K562 (cell line): ENCODE measurements at regions not wholly inside any gene's neighbourhood (a gene's known extent, or its start where the extent isn't known, plus 50 kb on each side); places are given as distances from the start of the nearest gene placed in this dataset.

Experiments used
- ATAC-seq: fragments of 200-7000 bp; cut with Tn5 transposase; 3 replicates; pipeline ENCODE4 v1.9.1; 2020; ENCODE audit warnings: moderate library complexity
- BruUV-seq: library from RNA; stranded (reverse); fragments of 400-500 nt; replicated peaks from 2 replicates; lab custom pipeline; 2021; lab: Mats Ljungman, UMichigan
- CTCF ChIA-PET: fragments of 300-600 bp; formaldehyde crosslinking; extraction: SDS; loops from one replicate; lab custom pipeline; 2021; ENCODE audit warnings: low intra/inter-chr PET ratio; lab: Yijun Ruan, JAX
- POLR2A ChIA-PET: fragments of 300-600, 350-650 bp; sonication (Branson Sonifier 250); formaldehyde crosslinking; extraction: SDS; loops from one replicate; lab custom pipeline; 2021; ENCODE audit warnings: antibody characterized with exemption, inconsistent platforms; lab: Yijun Ruan, JAX
- DNase-seq, 4 experiments: peaks; one replicate each; pipeline versions ENCODE4 v3.0.0 to v3.0.0-alpha.2; 2011 to 2018; ENCODE audit warnings: low spot score in 3 of 4, mixed read lengths in 3 of 4; ENCODE audit errors: extremely low read depth in 1 of 4
- FAIRE-seq: peaks from 2 replicates; lab custom pipeline; 2011; peaks lifted over from hg19 to GRCh38; lab: Jason Lieb, UNC
- H2AFZ ChIP-seq: 2 replicates; pipeline ENCODE4 v1.6.0; 2011; ENCODE audit warnings: low read depth, low read length, control low read depth, inconsistent platforms
- H3K27ac ChIP-seq: fragments of 200-600 bp; 3 replicates; pipeline ENCODE4 v1.8.0; 2011; ENCODE audit warnings: low read depth, mild to moderate bottlenecking, control low read depth, inconsistent platforms, low read length, moderate library complexity, mixed read lengths; ENCODE audit errors: extremely low read depth
- H3K27me3 ChIP-seq, 2 experiments: fragments of 300-600 bp in 1 of 2; 2 replicates in 1 of 2; 3 replicates in 1 of 2; pipeline versions ENCODE4 v1.6.0 to v1.8.0; 2011; ENCODE audit warnings: inconsistent platforms in 2 of 2, low read length in 2 of 2, mild to moderate bottlenecking in 1 of 2, mixed read lengths in 1 of 2, moderate library complexity in 1 of 2; ENCODE audit not compliant: control insufficient read depth in 2 of 2, insufficient read depth in 2 of 2
- H3K36me3 ChIP-seq: fragments of 300-600 bp; 3 replicates; pipeline ENCODE4 v1.8.0; 2011; ENCODE audit warnings: mild to moderate bottlenecking, low read length, inconsistent platforms; ENCODE audit not compliant: control insufficient read depth, insufficient read depth
- H3K4me1 ChIP-seq, 2 experiments: fragments of 200-600 bp in 1 of 2; replicated peaks in 1 of 2; 2 replicates in 1 of 2; 3 replicates in 1 of 2; pipeline versions ENCODE4 v1.5.1 to v1.8.0; 2011; ENCODE audit warnings: inconsistent platforms in 2 of 2, low read length in 2 of 2, mild to moderate bottlenecking in 1 of 2, mixed read lengths in 1 of 2, moderate library complexity in 1 of 2; ENCODE audit not compliant: control insufficient read depth in 2 of 2, insufficient read depth in 2 of 2
- H3K4me2 ChIP-seq: 2 replicates; pipeline ENCODE4 v1.6.1; 2011; ENCODE audit warnings: low read length, control low read depth, inconsistent platforms, mixed read lengths; ENCODE audit not compliant: insufficient read depth
- H3K4me3 ChIP-seq: fragments of 200-600 bp; sonication (generic), shearing (Covaris generic); 2 replicates; pipeline ENCODE4 v1.5.1; 2016; ENCODE audit warnings: control low read depth, inconsistent platforms
- H3K79me2 ChIP-seq: fragments of 200-600 bp; 3 replicates; pipeline ENCODE4 v1.8.0; 2011; ENCODE audit warnings: low read length, inconsistent platforms; ENCODE audit not compliant: control insufficient read depth, insufficient read depth
- H3K9ac ChIP-seq, 2 experiments: 2 replicates each; pipeline versions ENCODE4 v1.6.0 to v1.6.1; 2011; ENCODE audit warnings: low read depth in 2 of 2, low read length in 2 of 2, control low read depth in 1 of 2, inconsistent platforms in 1 of 2, mild to moderate bottlenecking in 1 of 2, mixed read lengths in 1 of 2; ENCODE audit not compliant: insufficient read depth in 1 of 2
- H3K9me1 ChIP-seq: one replicate; pipeline ENCODE4 v1.6.0; 2011; ENCODE audit warnings: inconsistent platforms, mild to moderate bottlenecking, low read length, moderate library complexity; ENCODE audit not compliant: control insufficient read depth, insufficient read depth
- H3K9me3 ChIP-seq: replicated peaks from 2 replicates; pipeline ENCODE4 v1.5.1; 2011; ENCODE audit warnings: low read depth, low read length, inconsistent platforms; ENCODE audit not compliant: control insufficient read depth, insufficient read depth
- H4K20me1 ChIP-seq: replicated peaks from 2 replicates; pipeline ENCODE4 v1.6.1; 2011; ENCODE audit warnings: low read length, inconsistent platforms, mixed read lengths; ENCODE audit not compliant: control insufficient read depth, insufficient read depth
- BCOR ChIP-seq: fragments of 450-650 bp; IDR thresholded peaks from 2 replicates; pipeline ENCODE4 v1.6.1; 2016
- ETV1 ChIP-seq: fragments of 450-650 bp; conservative IDR thresholded peaks from 2 replicates; pipeline ENCODE4 v1.6.1; 2016; ENCODE audit warnings: missing genetic modification characterization, control low read depth, low read depth, missing compliant biosample characterization
- FOXA1 ChIP-seq: fragments of 450-650 bp; IDR thresholded peaks from 2 replicates; pipeline ENCODE4 v1.6.1; 2016; ENCODE audit warnings: mild to moderate bottlenecking, borderline replicate concordance
- FOXP4 ChIP-seq: sonication (generic); formaldehyde crosslinking; IDR thresholded peaks from 2 replicates; pipeline ENCODE4 v1.8.0; 2022; ENCODE audit warnings: mild to moderate bottlenecking, missing genetic modification reagents, borderline replicate concordance
- SOX6 ChIP-seq: fragments of 450-650 bp; IDR thresholded peaks from 2 replicates; pipeline ENCODE4 v1.6.1; 2014; ENCODE audit warnings: mild to moderate bottlenecking
- TAF9B ChIP-seq: fragments of 450-650 bp; IDR thresholded peaks from 2 replicates; pipeline ENCODE4 v1.6.1; 2018; ENCODE audit warnings: mild to moderate bottlenecking; ENCODE audit not compliant: partially characterized antibody
- WGBS: fragments of 100-300 bp; shearing (Covaris generic); methylation state at CpG from one replicate; pipeline ENCODE4 v1.1.6; 2016; ENCODE audit warnings: low coverage, mixed read lengths; ENCODE audit not compliant: insufficient coverage; ENCODE audit errors: missing lambda C conversion rate; 5-methylcytosine and 5-hydroxymethylcytosine counted together
- in situ Hi-C: fragments of 300-500 bp; cut with MboI; formaldehyde crosslinking; loops from 4 replicates; pipeline ENCODE4 v1.15.0; 2018; ENCODE audit warnings: inconsistent platforms, mixed read lengths
- intact Hi-C: fragments of 100-400 bp; cut with micrococcal nuclease; formaldehyde crosslinking; loops from 2 replicates; pipeline ENCODE4 v1.14.2; 2022

- no peaks in the 10 kb centered on the region for H3K4me1 ChIP-seq
- no peaks in the 10 kb centered on the region for H3K9me3 ChIP-seq
- no peak overlapping the region for H3K4me3 ChIP-seq
- TF ChIP-seq ETV1 (tag): no peak
- H3K36me3 ChIP-seq: no peaks in the 10 kb centered on the region
- H3K79me2 ChIP-seq: no peaks in the 10 kb centered on the region
- no peak overlapping the region for H2AFZ ChIP-seq
- H3K9me1 ChIP-seq: no peaks in the 10 kb centered on the region
- H4K20me1 ChIP-seq: no peaks in the 10 kb centered on the region
- ChIA-PET POLR2A (no interaction called here), CTCF (interaction anchor here (0.6 kb wide), 1 partner anchor 147 kb away, joined by 4 read pairs; no protein-coding TSS in a partner anchor)
- no peak for FAIRE-seq
- intact Hi-C loops: no loop called here
- H3K9ac ChIP-seq: no peak overlapping the region
- no peak overlapping the region for H3K27ac ChIP-seq
- no peak overlapping the region for H3K4me2 ChIP-seq
- no peak for DNase-seq
- no TSS peak for BruUV-seq
- 0% methylated on average over 7 of the region's 11 CpGs for WGBS
- in situ Hi-C loops: no loop called here
- H3K27me3 ChIP-seq: no peaks in the 10 kb centered on the region
- ATAC-seq: no peak
Measured at GRCh38 chr13:59012731-59013130, 1151.0 kb downstream of the DIAPH3 start.

GRCh38 chr13:59016250-59016649, 1147.5 kb downstream of the DIAPH3 start:
- no TSS peak for BruUV-seq
- Histone ChIP-seq H3K4me3 (no peak overlapping the region), H3K79me2 (no peaks in the 10 kb centered on the region), H3K4me1 (no peaks in the 10 kb centered on the region), H3K4me2 (no peak overlapping the region), H2AFZ (no peak overlapping the region), H3K36me3 (no peaks in the 10 kb centered on the region), H3K9me1 (no peaks in the 10 kb centered on the region), H3K9me3 (no peaks in the 10 kb centered on the region), H3K27me3 (no peaks in the 10 kb centered on the region), H3K9ac (no peak overlapping the region), H3K27ac (no peak overlapping the region), H4K20me1 (no peaks in the 10 kb centered on the region)
- ATAC-seq (no peak), DNase-seq (no peak), FAIRE-seq (no peak)
- ChIA-PET CTCF (no interaction called here), POLR2A (no interaction called here)
- intact Hi-C loops (no loop called here), in situ Hi-C loops (no loop called here)
- 0% methylated on average over 1 of the region's 3 CpGs for WGBS
- TF ChIP-seq FOXA1: no peak
- TF ChIP-seq SOX6: no peak
- no peak for TF ChIP-seq BCOR
- no peak for TF ChIP-seq TAF9B
- no peak for TF ChIP-seq FOXP4 (CRISPR knock-in tag)
